Calu3 (cell line): ENCODE measurements at regions not wholly inside any gene's neighbourhood (a gene's known extent, or its start where the extent isn't known, plus 50 kb on each side); places are given as distances from the start of the nearest gene placed in this dataset.

Experiments
- BruUV-seq: library from RNA; stranded (reverse); fragments of 400-500 nt; replicated peaks from 2 replicates; lab custom pipeline; 2021; lab: Mats Ljungman, UMichigan
- CTCF ChIA-PET: fragments of 300-600 bp; sonication (Branson Sonifier 250); formaldehyde crosslinking; loops from one replicate; lab custom pipeline; 2022; ENCODE audit warnings: antibody characterized with exemption; lab: Charles Lee
- DNase-seq: peaks from one replicate; pipeline ENCODE4 v3.0.0; 2022
- H3K27ac Mint-ChIP-seq: one replicate; pipeline ENCODE4 v1.8.0; 2022; ENCODE audit warnings: mixed read lengths; ENCODE audit not compliant: unreplicated experiment
- H3K27me3 Mint-ChIP-seq: one replicate; pipeline ENCODE4 v1.8.0; 2022; ENCODE audit warnings: mixed read lengths; ENCODE audit not compliant: unreplicated experiment
- H3K36me3 Mint-ChIP-seq: one replicate; pipeline ENCODE4 v1.8.0; 2022; ENCODE audit warnings: mild to moderate bottlenecking, moderate library complexity, mixed read lengths; ENCODE audit not compliant: insufficient read depth, unreplicated experiment
- H3K4me1 Mint-ChIP-seq: one replicate; pipeline ENCODE4 v1.8.0; 2022; ENCODE audit warnings: mild to moderate bottlenecking, low read depth, mixed read lengths; ENCODE audit not compliant: unreplicated experiment
- H3K4me3 Mint-ChIP-seq: one replicate; pipeline ENCODE4 v1.8.0; 2022; ENCODE audit warnings: mild to moderate bottlenecking, low read depth, moderate library complexity, mixed read lengths; ENCODE audit not compliant: unreplicated experiment
- H3K9me3 Mint-ChIP-seq: one replicate; pipeline ENCODE4 v1.8.0; 2022; ENCODE audit warnings: low read depth, mixed read lengths; ENCODE audit not compliant: unreplicated experiment
- CTCF ChIP-seq: fragments of 200-600 bp; IDR thresholded peaks from one replicate; pipeline ENCODE4 v1.8.0; 2022; ENCODE audit warnings: antibody characterized with exemption; ENCODE audit not compliant: unreplicated experiment
- intact Hi-C: fragments of 100-400 bp; cut with micrococcal nuclease; formaldehyde crosslinking; loops from one replicate; pipeline ENCODE4 v1.10.0; 2022; ENCODE audit not compliant: unreplicated experiment

- H3K27me3 Mint-ChIP-seq = no peaks in the 10 kb centered on the region
- BruUV-seq = no TSS peak
- peak; percentile 59 for DNase-seq
- H3K4me3 Mint-ChIP-seq = peak overlapping the region; percentile 48
- peaks cover 10% of the 10 kb centered on the region for H3K4me1 Mint-ChIP-seq
- H3K27ac Mint-ChIP-seq = peak overlapping the region; percentile 78
- intact Hi-C loops = no loop called here
- no peaks in the 10 kb centered on the region for H3K36me3 Mint-ChIP-seq
- H3K9me3 Mint-ChIP-seq = peaks cover 2% of the 10 kb centered on the region
- CTCF ChIA-PET = no interaction called here
- no peak for TF ChIP-seq CTCF
These were observed 503.2 kb upstream of the MKI67 start for GRCh38 chr10:128629111-128630096.

- H3K4me1 Mint-ChIP-seq = peaks cover 10% of the 10 kb centered on the region
- H3K4me3 Mint-ChIP-seq = no peak overlapping the region
- no TSS peak for BruUV-seq
- intact Hi-C loops = no loop called here
- TF ChIP-seq CTCF = no peak
- no peaks in the 10 kb centered on the region for H3K27me3 Mint-ChIP-seq
- H3K36me3 Mint-ChIP-seq = no peaks in the 10 kb centered on the region
- DNase-seq = no peak
- no peak overlapping the region for H3K27ac Mint-ChIP-seq
- H3K9me3 Mint-ChIP-seq = peaks cover 2% of the 10 kb centered on the region
- CTCF ChIA-PET = no interaction called here
These were observed 504.6 kb upstream of the MKI67 start for GRCh38 chr10:128630787-128631252.

DNA sequence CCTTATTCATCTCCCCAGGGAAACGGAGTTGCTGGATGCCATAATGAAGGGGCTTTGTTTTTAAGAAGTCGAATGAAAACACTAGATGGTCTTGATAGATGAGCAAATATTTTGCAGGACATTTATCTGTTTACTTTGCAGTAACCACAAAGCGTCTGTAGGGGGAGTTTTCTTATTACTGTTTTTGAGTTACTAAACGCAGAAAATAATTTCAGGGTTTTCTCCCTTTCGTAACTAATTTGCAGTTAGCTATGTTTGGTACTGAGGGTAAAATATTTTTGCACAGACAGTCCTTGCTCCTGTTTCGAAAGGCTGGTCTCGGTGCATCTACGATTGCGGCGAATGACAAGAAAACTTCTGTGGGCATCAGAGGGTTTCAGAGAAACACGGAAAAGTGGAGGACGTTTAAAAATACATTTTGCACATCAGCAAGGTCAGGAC lies 505.6 kb upstream of the MKI67 start:
- TF ChIP-seq CTCF = no peak
- DNase-seq = no peak
- intact Hi-C loops = no loop called here
- CTCF ChIA-PET = no interaction called here
- Mint-ChIP-seq H3K27ac (no peak overlapping the region), H3K4me3 (no peak overlapping the region), H3K9me3 (peaks cover 2% of the 10 kb centered on the region), H3K4me1 (peaks cover 10% of the 10 kb centered on the region), H3K27me3 (no peaks in the 10 kb centered on the region), H3K36me3 (no peaks in the 10 kb centered on the region)
- no TSS peak for BruUV-seq

DNA sequence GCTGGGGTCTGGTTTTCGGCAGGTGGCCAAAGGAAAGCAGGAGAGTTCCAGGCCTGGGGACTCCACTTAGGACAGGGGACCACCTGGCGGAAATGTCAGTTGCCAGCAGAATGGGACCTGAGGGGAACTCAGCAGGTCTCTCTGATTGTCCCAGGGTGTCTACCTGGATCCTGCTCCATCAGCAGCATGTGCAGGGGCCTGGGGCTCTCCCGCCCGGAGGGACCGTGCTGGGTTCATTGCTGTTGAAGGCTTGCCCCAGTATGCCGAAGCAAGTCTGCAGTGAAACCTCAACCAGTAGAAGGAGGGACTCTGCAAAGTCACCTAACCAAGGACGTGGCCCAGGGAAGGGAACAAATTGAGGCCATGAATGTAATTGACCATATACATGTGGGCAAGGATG lies 506.5 kb upstream of the MKI67 start:
- no peak for DNase-seq
- CTCF ChIA-PET = no interaction called here
- intact Hi-C loops = no loop called here
- Mint-ChIP-seq H3K4me3 (no peak overlapping the region), H3K27me3 (no peaks in the 10 kb centered on the region), H3K9me3 (peaks cover 2% of the 10 kb centered on the region), H3K36me3 (no peaks in the 10 kb centered on the region), H3K27ac (no peak overlapping the region), H3K4me1 (peaks cover 10% of the 10 kb centered on the region)
- BruUV-seq = no TSS peak
- TF ChIP-seq CTCF = no peak
